A549 (cell line): ENCODE measurements at regions not wholly inside any gene's neighbourhood (a gene's known extent, or its start where the extent isn't known, plus 50 kb on each side); places are given as distances from the start of the nearest gene placed in this dataset.
"Not testable (repeated sequence)": the region's sequence is repeated elsewhere in the genome, so short reads cannot be mapped to it uniquely, and the experiment has no call there.

Experiments used
- ATAC-seq, 2 experiments: fragments of 200-7000 bp in 1 of 2; fragments of >200 bp in 1 of 2; cut with Nextera tagmentation in 1 of 2; cut with Tn5 transposase in 1 of 2; 3 replicates each; pipeline versions ENCODE4 v1.8.0 to v1.9.1; 2018 to 2020; ENCODE audit warnings: mild to moderate bottlenecking in 1 of 2, moderate library complexity in 1 of 2
- CTCF ChIA-PET: fragments of 300-600 bp; sonication (Branson Sonifier 250); formaldehyde crosslinking; extraction: SDS; loops from one replicate; lab custom pipeline; 2021; ENCODE audit warnings: antibody characterized with exemption, inconsistent platforms; lab: Yijun Ruan, JAX
- POLR2A ChIA-PET: fragments of 350-600 bp; formaldehyde crosslinking; extraction: SDS; loops from one replicate; lab custom pipeline; 2021; ENCODE audit warnings: antibody characterized with exemption, inconsistent platforms; lab: Yijun Ruan, JAX
- DNase-seq, 2 experiments: peaks; one replicate each; pipeline versions ENCODE4 v3.0.0 to v3.0.0-alpha.2; 2011 to 2016; ENCODE audit warnings: low read depth in 1 of 2, low spot score in 1 of 2
- FAIRE-seq: peaks from 2 replicates; lab custom pipeline; 2011; peaks lifted over from hg19 to GRCh38; lab: Jason Lieb, UNC
- H3K27ac ChIP-seq, 2 experiments: fragments of >200 bp; sonication (Bioruptor Twin); formaldehyde crosslinking; 3 replicates each; pipeline ENCODE4 v1.5.1; 2016 to 2017
- H3K4me1 ChIP-seq: fragments of >200 bp; sonication (Bioruptor Twin); formaldehyde crosslinking; 3 replicates; pipeline ENCODE4 v1.6.1; 2016
- H3K4me2 ChIP-seq: fragments of >200 bp; sonication (Bioruptor Twin); formaldehyde crosslinking; 3 replicates; pipeline ENCODE4 v1.6.1; 2016
- H3K4me3 ChIP-seq: fragments of >200 bp; sonication (Bioruptor Twin); formaldehyde crosslinking; 3 replicates; pipeline ENCODE4 v1.5.1; 2016
- H3K9me3 ChIP-seq: fragments of >200 bp; sonication (Bioruptor Twin); formaldehyde crosslinking; 3 replicates; pipeline ENCODE4 v1.6.1; 2016
- CBX8 ChIP-seq: fragments of 200-600 bp; sonication (generic); IDR thresholded peaks from 2 replicates; pipeline ENCODE4 v1.6.1; 2016
- CHD4 ChIP-seq: fragments of 200-600 bp; sonication (generic); IDR thresholded peaks from 2 replicates; pipeline ENCODE4 v1.6.1; 2016; ENCODE audit warnings: antibody characterized with exemption, mild to moderate bottlenecking, borderline replicate concordance
- EP300 ChIP-seq, 2 experiments: fragments of >200 bp; sonication (Bioruptor Twin); formaldehyde crosslinking; IDR thresholded peaks; 2 replicates in 1 of 2; 3 replicates in 1 of 2; pipeline ENCODE4 v1.6.1; 2016 to 2017
- FOSL2 ChIP-seq, 2 experiments: fragments of 450-650 bp in 1 of 2; fragments of >200 bp in 1 of 2; sonication (Bioruptor Twin) in 1 of 2; formaldehyde crosslinking; IDR thresholded peaks; 2 replicates each; pipeline versions ENCODE4 v1.5.0 to v1.6.1; 2016 to 2020; ENCODE audit warnings: mild to moderate bottlenecking in 1 of 2, moderate library complexity in 1 of 2
- FOXS1 ChIP-seq: fragments of 250-450 bp; sonication (Bioruptor Pico); IDR thresholded peaks from 2 replicates; pipeline ENCODE4 v1.5.0; 2020; ENCODE audit warnings: mild to moderate bottlenecking, moderate library complexity
- HOXB13 ChIP-seq: fragments of 250-450 bp; sonication (Bioruptor Pico); IDR thresholded peaks from 2 replicates; pipeline ENCODE4 v1.5.0; 2020; ENCODE audit warnings: low read depth, mild to moderate bottlenecking, moderate library complexity
- HOXB5 ChIP-seq: fragments of 250-450 bp; sonication (Bioruptor Pico); IDR thresholded peaks from 2 replicates; pipeline ENCODE4 v1.5.0; 2020; ENCODE audit warnings: mild to moderate bottlenecking, moderate library complexity
- MAFK ChIP-seq: fragments of 450-650 bp; IDR thresholded peaks from 2 replicates; pipeline ENCODE4 v1.6.1; 2014; ENCODE audit not compliant: partially characterized antibody
- RAD21 ChIP-seq, 2 experiments: fragments of >200 bp in 1 of 2; sonication (Bioruptor Twin) in 1 of 2; formaldehyde crosslinking in 1 of 2; IDR thresholded peaks in 1 of 2; conservative IDR thresholded peaks in 1 of 2; 2 replicates in 1 of 2; 3 replicates in 1 of 2; pipeline ENCODE4 v1.6.1; 2012 to 2018; ENCODE audit warnings: inconsistent platforms in 1 of 2
- TFCP2L1 ChIP-seq: fragments of 250-450 bp; sonication (Bioruptor Pico); IDR thresholded peaks from 2 replicates; pipeline ENCODE4 v1.5.0; 2021; ENCODE audit warnings: mild to moderate bottlenecking
- WGBS: methylation state at CpG from one replicate; pipeline ENCODE4 v1.1.6; 2017; ENCODE audit errors: missing lambda C conversion rate; 5-methylcytosine and 5-hydroxymethylcytosine counted together
- TF ChIP-seq, protein P1 (sequence below): fragments of >200 bp; sonication (Bioruptor Twin); formaldehyde crosslinking; IDR thresholded peaks from 3 replicates; pipeline ENCODE4 v1.5.1; 2016
- TF ChIP-seq, protein P2 (sequence below): IDR thresholded peaks from 2 replicates; pipeline ENCODE4 v1.6.1; 2012

DNA sequence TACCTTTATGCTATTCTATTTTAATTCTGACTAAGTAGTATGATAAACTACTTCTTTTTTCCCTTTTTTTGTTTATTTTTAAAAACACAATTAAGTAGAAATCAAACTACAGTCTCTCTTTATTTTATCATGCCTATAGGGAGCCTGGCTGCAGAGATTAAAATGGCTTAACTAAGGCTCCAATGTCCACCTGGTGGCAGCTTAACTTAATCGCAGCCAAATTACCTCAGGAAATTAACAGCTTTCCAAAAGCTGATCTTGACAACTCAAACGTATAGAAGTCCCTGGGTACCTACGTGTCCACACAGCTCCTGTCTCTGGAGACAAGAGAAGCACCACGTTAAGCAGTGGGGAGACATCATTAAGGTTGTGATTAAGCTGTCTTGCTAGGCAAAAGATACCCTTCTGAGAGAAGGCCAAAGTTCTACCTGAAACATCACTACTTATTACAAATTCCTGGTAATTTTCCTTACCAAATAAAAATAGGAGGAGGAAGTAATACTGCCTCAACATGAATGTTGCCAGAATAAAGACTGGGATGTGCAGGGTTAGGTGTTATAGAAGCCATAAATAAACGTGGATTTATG, 63.2 kb upstream of the SNX19 start:
- DNase-seq (peak; percentile 3 to 23), ATAC-seq (peak in 1 of 2 experiments; percentile 33; a peak in 1 of 6 replicates), FAIRE-seq (no peak)
- Histone ChIP-seq H3K27ac (no peak overlapping the region), H3K4me2 (no peak overlapping the region), H3K4me3 (no peak overlapping the region), H3K4me1 (no peaks in the 10 kb centered on the region), H3K9me3 (no peaks in the 10 kb centered on the region; the same call in 2 of the 3 replicates)
- CTCF ChIA-PET, result interaction anchor here (0.8 kb wide), 1 partner anchor 13 kb away, joined by 4 read pairs; no protein-coding TSS in a partner anchor
- TF ChIP-seq TFCP2L1 (CRISPR knock-in tag) (no peak), RAD21 (conservative IDR thresholded peaks at IDR 0.05 in 1 of 2, IDR thresholded peaks at IDR 0.05 in 1 of 2) (peak in 1 of 2 experiments; percentile 13; a peak in 1 of 5 replicates), FOSL2 (IDR thresholded peaks at IDR 0.05) (no peak), FOSL2 (CRISPR knock-in tag; IDR thresholded peaks at IDR 0.05) (no peak)
- TF ChIP-seq, protein P1, sequence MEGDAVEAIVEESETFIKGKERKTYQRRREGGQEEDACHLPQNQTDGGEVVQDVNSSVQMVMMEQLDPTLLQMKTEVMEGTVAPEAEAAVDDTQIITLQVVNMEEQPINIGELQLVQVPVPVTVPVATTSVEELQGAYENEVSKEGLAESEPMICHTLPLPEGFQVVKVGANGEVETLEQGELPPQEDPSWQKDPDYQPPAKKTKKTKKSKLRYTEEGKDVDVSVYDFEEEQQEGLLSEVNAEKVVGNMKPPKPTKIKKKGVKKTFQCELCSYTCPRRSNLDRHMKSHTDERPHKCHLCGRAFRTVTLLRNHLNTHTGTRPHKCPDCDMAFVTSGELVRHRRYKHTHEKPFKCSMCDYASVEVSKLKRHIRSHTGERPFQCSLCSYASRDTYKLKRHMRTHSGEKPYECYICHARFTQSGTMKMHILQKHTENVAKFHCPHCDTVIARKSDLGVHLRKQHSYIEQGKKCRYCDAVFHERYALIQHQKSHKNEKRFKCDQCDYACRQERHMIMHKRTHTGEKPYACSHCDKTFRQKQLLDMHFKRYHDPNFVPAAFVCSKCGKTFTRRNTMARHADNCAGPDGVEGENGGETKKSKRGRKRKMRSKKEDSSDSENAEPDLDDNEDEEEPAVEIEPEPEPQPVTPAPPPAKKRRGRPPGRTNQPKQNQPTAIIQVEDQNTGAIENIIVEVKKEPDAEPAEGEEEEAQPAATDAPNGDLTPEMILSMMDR, result peak; percentile 9; the same call in 1 of the 3 replicates
- TF ChIP-seq, protein P2, sequence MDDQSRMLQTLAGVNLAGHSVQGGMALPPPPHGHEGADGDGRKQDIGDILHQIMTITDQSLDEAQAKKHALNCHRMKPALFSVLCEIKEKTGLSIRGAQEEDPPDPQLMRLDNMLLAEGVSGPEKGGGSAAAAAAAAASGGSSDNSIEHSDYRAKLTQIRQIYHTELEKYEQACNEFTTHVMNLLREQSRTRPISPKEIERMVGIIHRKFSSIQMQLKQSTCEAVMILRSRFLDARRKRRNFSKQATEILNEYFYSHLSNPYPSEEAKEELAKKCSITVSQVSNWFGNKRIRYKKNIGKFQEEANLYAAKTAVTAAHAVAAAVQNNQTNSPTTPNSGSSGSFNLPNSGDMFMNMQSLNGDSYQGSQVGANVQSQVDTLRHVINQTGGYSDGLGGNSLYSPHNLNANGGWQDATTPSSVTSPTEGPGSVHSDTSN, result no peak
- POLR2A ChIA-PET, result no interaction called here
- WGBS, result 1% methylated on average over 5 of the region's 5 CpGs

DNA sequence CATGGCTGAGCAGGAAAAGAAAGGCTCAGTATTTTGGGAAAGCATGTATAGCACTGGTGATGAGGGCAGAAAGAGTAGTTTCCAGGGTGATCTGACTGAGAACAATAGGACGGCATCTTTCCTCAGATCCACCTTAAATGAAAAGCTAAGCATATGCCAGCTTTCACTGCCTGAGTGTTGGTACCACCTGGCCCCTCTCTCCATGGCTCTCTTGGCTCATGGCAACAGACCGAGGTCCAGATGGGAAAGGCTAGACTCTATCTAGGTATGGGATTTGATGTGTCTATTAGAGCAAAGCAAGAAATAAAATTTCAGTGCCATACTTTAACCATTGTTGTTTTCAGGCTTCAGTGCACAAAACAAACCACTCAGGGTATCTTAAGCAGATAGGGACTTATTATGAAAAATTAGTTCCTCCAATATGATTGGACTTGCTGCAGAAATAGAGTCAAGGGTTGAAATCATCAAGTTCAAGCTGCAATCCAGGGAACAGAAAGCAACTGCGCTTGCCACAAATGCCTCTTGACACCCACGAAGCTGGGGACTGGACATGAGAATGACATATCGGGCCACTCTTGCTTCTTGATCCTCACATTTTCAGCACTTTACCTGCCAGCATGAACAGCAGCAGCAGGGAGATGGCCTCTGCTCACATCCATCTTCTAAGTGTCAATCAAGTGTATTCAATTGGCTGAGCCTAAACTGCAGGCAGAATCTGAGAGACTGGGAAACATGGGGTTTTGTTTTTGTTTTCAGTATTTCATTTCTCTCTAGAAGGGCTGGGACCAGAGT, 64.0 kb upstream of the SNX19 start:
- FAIRE-seq, result no peak

DNA sequence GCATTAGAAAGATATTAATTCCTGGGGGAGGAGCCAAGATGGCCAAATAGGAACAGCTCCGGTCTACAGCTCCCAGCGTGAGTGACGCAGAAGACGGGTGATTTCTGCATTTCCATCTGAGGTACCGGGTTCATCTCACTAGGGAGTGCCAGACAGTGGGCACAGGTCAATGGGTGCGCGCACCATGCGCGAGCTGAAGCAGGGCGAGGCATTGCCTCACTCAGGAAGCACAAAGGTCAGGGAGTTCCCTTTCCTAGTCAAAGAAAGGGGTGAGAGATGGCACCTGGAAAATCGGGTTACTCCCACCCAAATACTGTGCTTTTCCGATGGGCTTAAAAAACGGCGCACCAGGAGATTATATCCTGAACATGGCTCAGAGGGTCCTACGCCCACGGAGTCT, 68.0 kb upstream of the SNX19 start:
- DNase-seq, CTCF ChIA-PET, ATAC-seq, H3K4me3 ChIP-seq, H3K9me3 ChIP-seq, FAIRE-seq, POLR2A ChIA-PET, H3K27ac ChIP-seq, H3K4me2 ChIP-seq, H3K4me1 ChIP-seq: not testable (repeated sequence)
- WGBS, result 49% methylated on average over 12 of the region's 16 CpGs

More for the DNA sequence above, 64.0 kb upstream of the SNX19 start:
- WGBS, result 41% methylated on average over 5 of the region's 5 CpGs
- Histone ChIP-seq H3K4me2 (no peak overlapping the region), H3K9me3 (no peaks in the 10 kb centered on the region; the same call in 2 of the 3 replicates), H3K4me1 (no peaks in the 10 kb centered on the region), H3K27ac (no peak overlapping the region), H3K4me3 (no peak overlapping the region)
- no peak for TF ChIP-seq HOXB5 (CRISPR knock-in tag)
- no peak for TF ChIP-seq FOXS1
- TF ChIP-seq MAFK, result no peak
- no peak for TF ChIP-seq CBX8
- TF ChIP-seq HOXB13 (CRISPR knock-in tag), result no peak
- no peak for TF ChIP-seq CHD4
- TF ChIP-seq EP300 (IDR thresholded peaks at IDR 0.05), result no peak
- ATAC-seq, result no peak
- no peak for DNase-seq
- ChIA-PET CTCF (interaction anchor here (0.6 to 1.0 kb wide), 3 partner anchors 12 to 267 kb away, joined by 3 to 4 read pairs (median 3); no protein-coding TSS in a partner anchor), POLR2A (no interaction called here)

DNA sequence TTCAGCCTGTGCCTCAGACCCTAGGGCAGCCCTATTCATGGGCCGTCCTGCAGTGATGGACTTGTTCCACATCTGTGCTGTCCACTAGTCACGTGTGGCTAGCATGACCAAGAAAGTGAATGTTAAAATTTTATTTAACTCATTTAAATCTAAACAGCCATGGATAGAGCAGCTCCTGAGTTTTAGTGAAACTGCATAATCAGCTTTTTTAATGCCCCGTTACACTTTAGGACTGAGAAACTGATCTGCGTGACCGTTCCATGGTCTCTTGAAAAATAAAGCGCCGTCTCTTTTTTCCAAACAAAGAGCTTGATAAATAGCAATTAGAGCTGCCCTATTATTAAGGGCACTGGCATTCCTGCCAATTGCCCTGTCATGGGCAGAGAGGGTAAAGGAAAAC, 76.5 kb upstream of the SNX19 start:
- Histone ChIP-seq H3K4me2 (no peak overlapping the region), H3K4me1 (no peaks in the 10 kb centered on the region), H3K4me3 (no peak overlapping the region), H3K9me3 (no peaks in the 10 kb centered on the region), H3K27ac (no peak overlapping the region)
- TF ChIP-seq MAFK (peak; percentile 71), HOXB5 (CRISPR knock-in tag) (no peak)
- ATAC-seq, result no peak
- 76% methylated on average over 7 of the region's 7 CpGs for WGBS
- DNase-seq, result no peak
- FAIRE-seq, result no peak
- CTCF ChIA-PET, result interaction anchor here (0.7 to 1.2 kb wide), 2 partner anchors 13 to 69 kb away, joined by 3 to 4 read pairs; no protein-coding TSS in a partner anchor
- POLR2A ChIA-PET, result no interaction called here
